Esophagus squamous epithelium (tissue), 5 donors: ENCODE measurements at regions not wholly inside any gene's neighbourhood (a gene's known extent, or its start where the extent isn't known, plus 50 kb on each side); places are given as distances from the start of the nearest gene placed in this dataset.

ENCODE experiments used
- DNase-seq: peaks from one replicate; lab custom pipeline; 2025; lab: John Stamatoyannopoulos, UW
- H3K27ac ChIP-seq, 4 donors: fragments of 200-600 bp; sonication (generic); one replicate each; pipeline ENCODE4 v1.5.1; 2016 to 2019; ENCODE audit warnings: mild to moderate bottlenecking in 1 of 4
- H3K27me3 ChIP-seq, 4 donors: fragments of 200-600 bp; sonication (generic); 1 replicate in 3 of 4; 2 replicates in 1 of 4; pipeline versions ENCODE4 v1.5.1 to v1.6.0; 2017 to 2021; ENCODE audit warnings: antibody characterized with exemption in 1 of 4
- H3K36me3 ChIP-seq, 3 donors: fragments of 200-600 bp; sonication (generic); one replicate each; pipeline ENCODE4 v1.5.1; 2016 to 2019
- H3K4me1 ChIP-seq, 3 donors: fragments of 200-600 bp; sonication (generic); one replicate each; pipeline ENCODE4 v1.5.1; 2017 to 2019
- H3K4me3 ChIP-seq, 4 donors: fragments of 200-600 bp; sonication (generic); 1 replicate in 3 of 4; 2 replicates in 1 of 4; pipeline ENCODE4 v1.5.1; 2016 to 2019; ENCODE audit warnings: mild to moderate bottlenecking in 2 of 4, moderate library complexity in 1 of 4
- H3K9me3 ChIP-seq, 3 donors: fragments of 200-600 bp; sonication (generic); one replicate each; pipeline ENCODE4 v1.5.1; 2016 to 2019
- POLR2A ChIP-seq, 4 donors: fragments of 450-650 bp; IDR thresholded peaks; one replicate each; pipeline ENCODE4 v1.6.1; 2017; ENCODE audit warnings: antibody characterized with exemption in 4 of 4, mild to moderate bottlenecking in 4 of 4, moderate library complexity in 3 of 4
- WGBS, 2 donors: methylation state at CpG; one replicate each; pipeline ENCODE4 v1.1.5; 2018; 5-methylcytosine and 5-hydroxymethylcytosine counted together
- intact Hi-C: fragments of 100-400 bp; cut with DNase I; formaldehyde crosslinking; loops from one replicate; pipeline ENCODE4 v1.15.0; 2022
- TF ChIP-seq, protein P1 (sequence below), 6 experiments: fragments of 450-650 bp in 4 of 6; fragments of 200-600 bp in 2 of 6; sonication (generic) in 2 of 6; IDR thresholded peaks; one replicate each; pipeline ENCODE4 v1.5.1; 2016 to 2019; ENCODE audit warnings: antibody characterized with exemption in 6 of 6, mild to moderate bottlenecking in 4 of 6, moderate library complexity in 4 of 6
- donor health status: DM: yes; HTN: yes; CAD: no.

- no peaks in the 10 kb centered on the region for H3K9me3 ChIP-seq
- H3K27me3 ChIP-seq, result no peaks in the 10 kb centered on the region
- H3K36me3 ChIP-seq, result no peaks in the 10 kb centered on the region
- H3K4me3 ChIP-seq, result no peak overlapping the region
- 25 to 43% methylated on average over 2 of the region's 2 CpGs for WGBS, 2 donors
- no peak overlapping the region for H3K27ac ChIP-seq
- intact Hi-C loops, result no loop called here
- no peak for TF ChIP-seq POLR2A (IDR thresholded peaks at IDR 0.05)
- TF ChIP-seq, protein P1, sequence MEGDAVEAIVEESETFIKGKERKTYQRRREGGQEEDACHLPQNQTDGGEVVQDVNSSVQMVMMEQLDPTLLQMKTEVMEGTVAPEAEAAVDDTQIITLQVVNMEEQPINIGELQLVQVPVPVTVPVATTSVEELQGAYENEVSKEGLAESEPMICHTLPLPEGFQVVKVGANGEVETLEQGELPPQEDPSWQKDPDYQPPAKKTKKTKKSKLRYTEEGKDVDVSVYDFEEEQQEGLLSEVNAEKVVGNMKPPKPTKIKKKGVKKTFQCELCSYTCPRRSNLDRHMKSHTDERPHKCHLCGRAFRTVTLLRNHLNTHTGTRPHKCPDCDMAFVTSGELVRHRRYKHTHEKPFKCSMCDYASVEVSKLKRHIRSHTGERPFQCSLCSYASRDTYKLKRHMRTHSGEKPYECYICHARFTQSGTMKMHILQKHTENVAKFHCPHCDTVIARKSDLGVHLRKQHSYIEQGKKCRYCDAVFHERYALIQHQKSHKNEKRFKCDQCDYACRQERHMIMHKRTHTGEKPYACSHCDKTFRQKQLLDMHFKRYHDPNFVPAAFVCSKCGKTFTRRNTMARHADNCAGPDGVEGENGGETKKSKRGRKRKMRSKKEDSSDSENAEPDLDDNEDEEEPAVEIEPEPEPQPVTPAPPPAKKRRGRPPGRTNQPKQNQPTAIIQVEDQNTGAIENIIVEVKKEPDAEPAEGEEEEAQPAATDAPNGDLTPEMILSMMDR (IDR thresholded peaks at IDR 0.05), result no peak
- DNase-seq, result no peak
- no peaks in the 10 kb centered on the region for H3K4me1 ChIP-seq
These were observed 327.5 kb upstream of the SPHKAP start for GRCh38 chr2:228509021-228509420.

DNA sequence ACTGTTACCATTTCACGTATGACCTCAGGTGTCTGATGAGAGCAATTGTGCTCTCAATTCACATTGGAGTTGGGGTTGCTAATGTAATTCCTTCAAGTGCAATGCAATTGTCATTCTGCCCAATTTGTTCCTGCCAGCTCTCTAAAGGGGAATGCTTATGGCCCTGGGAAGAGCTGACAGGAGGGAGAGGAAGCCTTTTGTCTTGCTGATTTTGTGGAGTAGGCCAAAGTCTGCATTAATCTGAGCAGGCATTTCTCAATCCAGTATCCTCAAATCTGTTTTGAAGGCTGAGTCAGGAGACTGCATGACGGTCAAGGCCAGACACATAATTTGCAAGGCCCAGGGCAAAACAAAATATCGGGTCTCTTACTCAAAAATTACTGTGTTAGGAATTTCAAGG, 326.4 kb upstream of the SPHKAP start:
- H3K4me1 ChIP-seq, result no peaks in the 10 kb centered on the region
- 38 to 47% methylated on average over 3 of the region's 3 CpGs for WGBS, 2 donors
- TF ChIP-seq POLR2A (IDR thresholded peaks at IDR 0.05), result no peak
- TF ChIP-seq, protein P1 (IDR thresholded peaks at IDR 0.05), result no peak
- no peaks in the 10 kb centered on the region for H3K27me3 ChIP-seq
- no peak overlapping the region for H3K4me3 ChIP-seq
- intact Hi-C loops, result no loop called here
- no peak for DNase-seq
- H3K36me3 ChIP-seq, result no peaks in the 10 kb centered on the region
- H3K27ac ChIP-seq, result no peak overlapping the region
- H3K9me3 ChIP-seq, result no peaks in the 10 kb centered on the region

- no peaks in the 10 kb centered on the region for H3K27me3 ChIP-seq
- WGBS, 2 donors, result 47 to 62% methylated on average over 6 of the region's 6 CpGs
These were observed 325.8 kb upstream of the SPHKAP start for GRCh38 chr2:228507231-228507824.

DNA sequence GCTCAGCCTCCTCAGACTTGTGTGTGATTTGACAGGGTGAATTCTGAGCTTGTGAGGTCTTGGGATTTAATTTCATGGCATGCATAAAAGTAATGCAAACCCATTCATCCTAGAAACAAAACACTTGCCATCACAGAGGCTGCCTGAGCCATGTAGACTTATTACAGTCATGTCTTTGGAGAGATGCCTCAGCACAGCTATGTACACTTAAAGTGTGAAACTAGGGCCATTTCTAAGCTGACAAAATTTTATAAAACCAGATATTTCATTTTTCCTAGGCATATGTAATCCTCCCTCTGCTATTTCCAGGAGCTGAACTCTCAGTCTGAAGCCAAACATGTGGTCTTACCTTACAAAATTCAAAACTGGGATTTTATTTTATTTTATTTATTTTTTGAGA, 322.2 kb upstream of the SPHKAP start:
- intact Hi-C loops, result no loop called here
- Histone ChIP-seq H3K4me1 (no peaks in the 10 kb centered on the region), H3K27ac (no peak overlapping the region), H3K9me3 (no peaks in the 10 kb centered on the region), H3K27me3 (no peaks in the 10 kb centered on the region), H3K36me3 (no peaks in the 10 kb centered on the region), H3K4me3 (no peak overlapping the region)
- no peak for DNase-seq
- TF ChIP-seq, protein P1 (IDR thresholded peaks at IDR 0.05), result no peak
- no peak for TF ChIP-seq POLR2A (IDR thresholded peaks at IDR 0.05)

More at GRCh38 chr2:228507231-228507824, 325.8 kb upstream of the SPHKAP start:
- H3K36me3 ChIP-seq, result no peaks in the 10 kb centered on the region
- no peak overlapping the region for H3K4me3 ChIP-seq
- no peaks in the 10 kb centered on the region for H3K9me3 ChIP-seq
- no peak for DNase-seq
- intact Hi-C loops, result no loop called here
- H3K4me1 ChIP-seq, result no peaks in the 10 kb centered on the region
- TF ChIP-seq POLR2A (IDR thresholded peaks at IDR 0.05), result no peak
- TF ChIP-seq, protein P1 (IDR thresholded peaks at IDR 0.05), result no peak
- no peak overlapping the region for H3K27ac ChIP-seq

GRCh38 chr2:228493852-228494251, 312.4 kb upstream of the SPHKAP start:
- intact Hi-C loops, result no loop called here
- TF ChIP-seq, protein P1 (IDR thresholded peaks at IDR 0.05), result no peak
- no peak for TF ChIP-seq POLR2A (IDR thresholded peaks at IDR 0.05)

More at GRCh38 chr2:228493852-228494251, 312.4 kb upstream of the SPHKAP start:
- Histone ChIP-seq H3K27me3 (no peaks in the 10 kb centered on the region), H3K27ac (no peak overlapping the region), H3K4me3 (no peak overlapping the region), H3K36me3 (no peaks in the 10 kb centered on the region), H3K4me1 (no peaks in the 10 kb centered on the region), H3K9me3 (no peaks in the 10 kb centered on the region)
- WGBS, 2 donors, result 83 to 87% methylated on average over 3 of the region's 3 CpGs
- no peak for DNase-seq
